GM19397 (cell line): ENCODE measurements at regions not wholly inside any gene's neighbourhood (a gene's known extent, or its start where the extent isn't known, plus 50 kb on each side); places are given as distances from the start of the nearest gene placed in this dataset.
"Not testable (repeated sequence)": the region's sequence is repeated elsewhere in the genome, so short reads cannot be mapped to it uniquely, and the experiment has no call there.

Experiments
- ATAC-seq: cut with Tn5 transposase; IDR thresholded peaks from one replicate; pipeline ENCODE4 v1.9.1; 2021; ENCODE audit warnings: mild to moderate bottlenecking, moderate library complexity; ENCODE audit not compliant: unreplicated experiment

GRCh38 chr7:92924800-92925199 lies 88.4 kb upstream of the CDK6 start:
- ATAC-seq, result no peak

- no peak for ATAC-seq
These were observed 80.9 kb upstream of the CDK6 start for GRCh38 chr7:92917230-92917629.

GRCh38 chr7:92916770-92917224 lies 80.4 kb upstream of the CDK6 start:
- no peak for ATAC-seq

GRCh38 chr7:92915348-92915747 lies 79.0 kb upstream of the CDK6 start:
- ATAC-seq, result no peak

- ATAC-seq, result no peak
These were observed 78.3 kb upstream of the CDK6 start for GRCh38 chr7:92914645-92915044.

GRCh38 chr7:92913849-92914248 lies 77.5 kb upstream of the CDK6 start:
- ATAC-seq, result no peak

GRCh38 chr7:92910976-92911375 lies 74.6 kb upstream of the CDK6 start:
- no peak for ATAC-seq

DNA sequence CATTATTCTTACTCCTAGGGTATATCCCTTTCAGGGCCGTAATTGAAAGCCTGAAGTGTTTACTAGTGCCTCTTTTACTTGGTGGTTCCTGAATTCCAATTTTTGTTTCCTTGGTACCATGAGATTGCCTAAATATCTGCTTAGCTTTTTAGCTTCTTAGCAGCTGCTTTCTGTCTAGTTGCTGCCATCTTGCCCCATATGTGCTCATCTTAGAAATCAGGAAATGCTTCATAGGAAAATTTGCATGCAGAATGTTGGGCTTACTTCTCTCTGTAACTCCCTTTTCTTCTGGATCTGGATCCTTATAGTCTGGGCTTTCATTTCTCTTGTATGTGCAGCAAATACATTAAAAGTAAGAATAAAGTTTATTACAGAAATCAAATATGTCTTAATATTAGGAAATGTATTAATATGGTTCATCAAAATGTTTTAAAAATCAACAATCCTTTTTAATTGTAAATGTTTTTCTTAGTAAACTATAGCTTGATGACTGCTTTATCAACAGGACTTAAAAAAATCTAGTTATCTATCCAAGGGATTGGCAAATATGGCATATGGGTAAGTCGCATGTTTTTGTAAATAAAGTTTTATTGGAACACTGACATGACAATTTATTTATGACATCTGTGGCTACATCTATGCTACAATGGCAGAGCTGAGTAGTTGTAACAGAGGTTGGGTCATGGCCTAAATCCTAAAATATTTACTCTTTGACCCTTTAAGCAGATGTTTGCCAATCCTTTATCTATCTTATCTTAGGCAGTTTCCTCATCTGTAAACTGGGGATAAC lies 73.5 kb upstream of the CDK6 start:
- no peak for ATAC-seq

- ATAC-seq, result peak; percentile 99
These were observed 68.1 kb upstream of the CDK6 start for GRCh38 chr7:92904244-92905131.

DNA sequence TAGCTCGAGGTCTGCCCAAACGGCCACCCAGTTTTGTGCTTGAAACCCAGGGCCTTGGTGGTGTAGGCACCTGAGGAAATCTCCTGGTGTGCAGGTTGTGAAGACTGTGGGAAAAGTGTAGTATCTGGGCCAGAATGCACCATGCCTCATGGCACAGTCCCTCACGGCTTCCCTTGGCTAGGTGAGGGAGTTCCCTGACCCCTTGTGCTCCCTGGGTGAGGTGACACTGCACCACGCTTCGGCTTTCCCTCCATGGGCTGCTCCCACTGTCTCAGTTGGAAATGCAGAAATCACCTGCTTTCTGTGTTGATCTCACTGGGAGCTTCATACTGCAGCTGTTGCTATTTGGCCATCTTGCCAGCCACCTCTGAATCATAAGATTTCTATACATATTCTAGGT lies 62.4 kb upstream of the CDK6 start:
- ATAC-seq, result no peak

GRCh38 chr7:92894857-92895256 lies 58.5 kb upstream of the CDK6 start:
- not testable (repeated sequence) for ATAC-seq

DNA sequence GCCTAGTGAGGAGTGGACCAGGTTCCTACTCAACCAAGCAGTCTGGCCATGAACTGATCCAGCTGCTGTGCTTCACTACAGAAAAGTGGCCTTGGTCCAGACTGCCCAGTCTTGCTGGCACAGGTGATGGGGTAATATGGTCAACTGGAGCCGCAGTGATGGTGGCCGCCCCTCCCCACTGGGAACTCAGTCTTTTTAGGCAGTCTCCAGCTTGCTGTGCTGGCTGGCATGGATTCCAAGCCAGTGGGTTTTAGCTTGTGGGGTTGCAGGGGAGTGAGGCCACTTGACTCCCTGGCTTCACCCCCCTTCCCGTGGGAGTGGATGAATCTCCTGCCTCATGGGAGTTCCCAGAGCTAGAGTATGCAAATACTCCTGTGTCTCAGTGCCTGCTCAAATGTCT lies 52.7 kb upstream of the CDK6 start:
- ATAC-seq, result no peak
